Eye (tissue), 1 donor: ENCODE measurements at regions not wholly inside any gene's neighbourhood (a gene's known extent, or its start where the extent isn't known, plus 50 kb on each side); places are given as distances from the start of the nearest gene placed in this dataset.

Source experiments
- DNase-seq: peaks from one replicate; pipeline ENCODE4 v3.0.0-alpha.2; 2015

GRCh38 chr6:4553387-4553786, 222.8 kb upstream of the CDYL start:
- no peak for DNase-seq

- no peak for DNase-seq
These were observed 226.0 kb upstream of the CDYL start for GRCh38 chr6:4550227-4550597.

- DNase-seq = no peak
These were observed 226.5 kb upstream of the CDYL start for GRCh38 chr6:4549556-4550226.

GRCh38 chr6:4545893-4546292, 230.3 kb upstream of the CDYL start:
- DNase-seq = no peak

GRCh38 chr6:4543596-4543995, 232.6 kb upstream of the CDYL start:
- no peak for DNase-seq

- no peak for DNase-seq
These were observed 242.6 kb upstream of the CDYL start for GRCh38 chr6:4533576-4533975.

- no peak for DNase-seq
These were observed 244.8 kb upstream of the CDYL start for GRCh38 chr6:4531406-4531805.

- no peak for DNase-seq
These were observed 253.8 kb upstream of the CDYL start for GRCh38 chr6:4522453-4522852.

GRCh38 chr6:4521070-4521469, 255.1 kb upstream of the CDYL start:
- no peak for DNase-seq

GRCh38 chr6:4518506-4518905, 257.7 kb upstream of the CDYL start:
- no peak for DNase-seq

- DNase-seq = no peak
These were observed 260.0 kb upstream of the CDYL start for GRCh38 chr6:4516206-4516605.

- DNase-seq = no peak
These were observed 262.6 kb upstream of the CDYL start for GRCh38 chr6:4513561-4513960.

GRCh38 chr6:4512051-4512471, 264.1 kb upstream of the CDYL start:
- no peak for DNase-seq

- no peak for DNase-seq
These were observed 264.6 kb upstream of the CDYL start for GRCh38 chr6:4511641-4512020.

- DNase-seq = no peak
These were observed 265.1 kb upstream of the CDYL start for GRCh38 chr6:4510906-4511640.

GRCh38 chr6:4510317-4510716, 265.9 kb upstream of the CDYL start:
- no peak for DNase-seq

GRCh38 chr6:4509506-4509905, 266.7 kb upstream of the CDYL start:
- DNase-seq = no peak

- peak; percentile 2 for DNase-seq
These were observed 269.4 kb upstream of the CDYL start for GRCh38 chr6:4506792-4507191.

- DNase-seq = peak; percentile 9
These were observed 270.0 kb upstream of the CDYL start for GRCh38 chr6:4506223-4506622.

GRCh38 chr6:4504700-4505099, 271.5 kb upstream of the CDYL start:
- no peak for DNase-seq

- DNase-seq = no peak
These were observed 272.5 kb upstream of the CDYL start for GRCh38 chr6:4503700-4504099.

- DNase-seq = no peak
These were observed 279.9 kb upstream of the CDYL start for GRCh38 chr6:4496284-4496683.

- DNase-seq = no peak
These were observed 284.5 kb upstream of the CDYL start for GRCh38 chr6:4491501-4492260.

GRCh38 chr6:4489538-4489937, 286.7 kb upstream of the CDYL start:
- DNase-seq = peak; percentile 63
